ENCODE measurements at regions not wholly inside any gene's neighbourhood (a gene's known extent, or its start where the extent isn't known, plus 50 kb on each side); places are given as distances from the start of the nearest gene placed in this dataset.
"Not testable (repeated sequence)": the region's sequence is repeated elsewhere in the genome, so short reads cannot be mapped to it uniquely, and the experiment has no call there.

DNA sequence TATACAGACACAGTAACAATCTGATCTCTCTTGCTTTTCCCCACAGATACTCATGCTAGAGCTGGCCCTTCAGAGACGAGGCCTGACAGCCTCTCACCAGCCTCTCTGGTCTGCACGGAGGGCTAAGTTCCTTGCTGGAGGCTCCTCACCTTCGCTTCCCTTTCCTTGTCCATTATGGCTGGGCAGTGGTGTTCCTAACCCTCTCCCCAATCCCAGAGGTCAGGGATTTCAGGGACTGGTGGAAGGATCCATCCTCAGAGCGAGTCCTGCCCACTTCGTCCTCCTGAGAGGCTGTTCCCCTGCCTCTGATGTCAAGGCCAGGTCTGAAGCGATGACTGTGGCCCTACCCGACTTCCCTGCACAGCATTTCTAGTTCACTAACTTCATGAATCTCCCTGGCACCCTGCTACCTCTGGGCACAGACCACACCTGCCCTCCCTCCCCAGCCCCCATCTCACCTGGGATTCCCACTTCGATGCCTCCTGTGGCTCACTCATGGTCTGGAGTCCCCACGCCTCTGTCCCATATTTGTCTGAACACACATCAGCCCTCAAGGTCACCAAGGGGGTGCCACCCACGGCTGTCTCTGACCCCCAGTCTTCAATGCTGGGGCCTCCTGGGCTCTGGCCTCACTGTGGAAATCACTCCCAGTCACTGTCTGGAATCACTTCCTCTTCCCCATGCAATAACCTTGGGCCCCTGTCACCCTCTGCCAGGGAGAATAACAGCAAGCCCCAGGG is 124.9 kb upstream of the PRR20G start:
- Histone ChIP-seq H3K27me3 (peaks cover 2 to 56% (median 18%) of the 10 kb centered on the region in 9 donors), H3K4me1 (no peaks in the 10 kb centered on the region), H3K4me3 (no peak overlapping the region), H3K9me3 (no peaks in the 10 kb centered on the region), H3K27ac (no peak overlapping the region), H3K36me3 (no peaks in the 10 kb centered on the region)
- TF ChIP-seq POLR2A (IDR thresholded peaks at IDR 0.05) = no peak
- TF ChIP-seq, protein P1, sequence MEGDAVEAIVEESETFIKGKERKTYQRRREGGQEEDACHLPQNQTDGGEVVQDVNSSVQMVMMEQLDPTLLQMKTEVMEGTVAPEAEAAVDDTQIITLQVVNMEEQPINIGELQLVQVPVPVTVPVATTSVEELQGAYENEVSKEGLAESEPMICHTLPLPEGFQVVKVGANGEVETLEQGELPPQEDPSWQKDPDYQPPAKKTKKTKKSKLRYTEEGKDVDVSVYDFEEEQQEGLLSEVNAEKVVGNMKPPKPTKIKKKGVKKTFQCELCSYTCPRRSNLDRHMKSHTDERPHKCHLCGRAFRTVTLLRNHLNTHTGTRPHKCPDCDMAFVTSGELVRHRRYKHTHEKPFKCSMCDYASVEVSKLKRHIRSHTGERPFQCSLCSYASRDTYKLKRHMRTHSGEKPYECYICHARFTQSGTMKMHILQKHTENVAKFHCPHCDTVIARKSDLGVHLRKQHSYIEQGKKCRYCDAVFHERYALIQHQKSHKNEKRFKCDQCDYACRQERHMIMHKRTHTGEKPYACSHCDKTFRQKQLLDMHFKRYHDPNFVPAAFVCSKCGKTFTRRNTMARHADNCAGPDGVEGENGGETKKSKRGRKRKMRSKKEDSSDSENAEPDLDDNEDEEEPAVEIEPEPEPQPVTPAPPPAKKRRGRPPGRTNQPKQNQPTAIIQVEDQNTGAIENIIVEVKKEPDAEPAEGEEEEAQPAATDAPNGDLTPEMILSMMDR (IDR thresholded peaks at IDR 0.05) = no peak
- DNase-seq (peak in 2 of 5 donors; percentile 13 to 36), ATAC-seq (no peak)
- 78 to 84% (median 82%) methylated on average over 10 of the region's 10 CpGs for WGBS, 4 donors
- intact Hi-C loops (cut with DNase I) = no loop called here

DNA sequence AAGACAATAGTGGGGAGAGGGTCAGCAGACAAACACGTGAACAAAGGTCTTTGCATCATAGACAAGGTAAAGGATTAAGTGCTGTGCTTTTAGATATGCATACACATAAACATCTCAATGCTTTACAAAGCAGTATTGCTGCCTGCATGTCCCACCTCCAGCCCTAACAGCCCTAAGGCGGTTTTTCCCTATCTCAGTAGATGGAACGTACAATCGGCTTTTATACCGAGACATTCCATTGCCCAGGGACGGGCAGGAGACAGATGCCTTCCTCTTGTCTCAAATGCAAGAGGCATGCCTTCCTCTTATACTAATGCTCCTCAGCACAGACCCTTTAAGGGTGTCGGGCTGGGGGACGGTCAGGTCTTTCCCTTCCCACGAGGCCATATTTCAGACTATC is 124.0 kb upstream of the PRR20G start:
- DNase-seq; H3K9me3 ChIP-seq; ATAC-seq; intact Hi-C loops (cut with DNase I); H3K4me3 ChIP-seq; H3K36me3 ChIP-seq; H3K4me1 ChIP-seq; H3K27ac ChIP-seq: not testable (repeated sequence)
- peaks cover 2 to 57% (median 16%) of the 10 kb centered on the region in 9 donors for H3K27me3 ChIP-seq
- 19 to 55% (median 37%) methylated on average over 5 to 8 of the region's 9 CpGs for WGBS, 4 donors

- Histone ChIP-seq H3K4me1 (no peaks in the 10 kb centered on the region), H3K27ac (no peak overlapping the region), H3K9me3 (no peaks in the 10 kb centered on the region), H3K27me3 (peaks cover 2 to 53% (median 16%) of the 10 kb centered on the region in 9 donors), H3K4me3 (no peak overlapping the region), H3K36me3 (no peaks in the 10 kb centered on the region)
- 49 to 63% (median 54%) methylated on average over 4 of the region's 4 CpGs for WGBS, 4 donors
- DNase-seq = peak in 1 of 5 donors; percentile 17
- intact Hi-C loops (cut with DNase I) = no loop called here
- ATAC-seq = no peak
- no peak for TF ChIP-seq POLR2A (IDR thresholded peaks at IDR 0.05)
- TF ChIP-seq, protein P1 (IDR thresholded peaks at IDR 0.05) = no peak
These were observed 123.4 kb upstream of the PRR20G start for GRCh38 chr3:127411083-127411727.

DNA sequence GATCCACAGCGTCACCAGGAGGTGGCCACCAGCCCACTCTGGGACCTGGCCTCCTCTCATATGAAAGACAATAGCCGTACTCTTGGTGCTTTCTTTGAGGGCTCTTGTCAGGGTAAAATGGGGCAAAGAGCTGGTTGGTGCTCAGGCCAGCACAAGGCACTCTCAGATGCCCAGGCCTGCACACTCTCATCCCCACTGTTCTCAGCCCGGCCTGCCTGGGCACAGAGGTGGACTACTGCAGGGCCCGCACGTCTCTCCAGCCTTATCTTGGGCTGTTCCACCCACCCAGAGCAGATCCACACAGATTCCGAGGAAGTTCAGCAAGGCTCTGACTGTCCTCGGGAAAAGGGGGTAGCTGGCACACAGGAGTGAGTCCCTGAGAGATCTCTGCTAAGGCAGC is 122.8 kb upstream of the PRR20G start:
- H3K27me3 ChIP-seq = peaks cover 2 to 49% (median 16%) of the 10 kb centered on the region in 9 donors
- H3K9me3 ChIP-seq = no peaks in the 10 kb centered on the region
- no peak for ATAC-seq
- DNase-seq = peak in 1 of 5 donors; percentile 20
- no peaks in the 10 kb centered on the region for H3K4me1 ChIP-seq
- H3K27ac ChIP-seq = no peak overlapping the region
- WGBS, 4 donors = 82 to 87% (median 86%) methylated on average over 7 of the region's 7 CpGs
- TF ChIP-seq POLR2A (IDR thresholded peaks at IDR 0.05) = no peak
- TF ChIP-seq, protein P1 (IDR thresholded peaks at IDR 0.05) = no peak
- H3K36me3 ChIP-seq = no peaks in the 10 kb centered on the region
- intact Hi-C loops (cut with DNase I) = no loop called here
- H3K4me3 ChIP-seq = no peak overlapping the region
